ENCODE measurements at regions not wholly inside any gene's neighbourhood (a gene's known extent, or its start where the extent isn't known, plus 50 kb on each side); places are given as distances from the start of the nearest gene placed in this dataset.
A peak's percentile ranks its signal among the peaks of the same experiment; 100 is the strongest.

DNA sequence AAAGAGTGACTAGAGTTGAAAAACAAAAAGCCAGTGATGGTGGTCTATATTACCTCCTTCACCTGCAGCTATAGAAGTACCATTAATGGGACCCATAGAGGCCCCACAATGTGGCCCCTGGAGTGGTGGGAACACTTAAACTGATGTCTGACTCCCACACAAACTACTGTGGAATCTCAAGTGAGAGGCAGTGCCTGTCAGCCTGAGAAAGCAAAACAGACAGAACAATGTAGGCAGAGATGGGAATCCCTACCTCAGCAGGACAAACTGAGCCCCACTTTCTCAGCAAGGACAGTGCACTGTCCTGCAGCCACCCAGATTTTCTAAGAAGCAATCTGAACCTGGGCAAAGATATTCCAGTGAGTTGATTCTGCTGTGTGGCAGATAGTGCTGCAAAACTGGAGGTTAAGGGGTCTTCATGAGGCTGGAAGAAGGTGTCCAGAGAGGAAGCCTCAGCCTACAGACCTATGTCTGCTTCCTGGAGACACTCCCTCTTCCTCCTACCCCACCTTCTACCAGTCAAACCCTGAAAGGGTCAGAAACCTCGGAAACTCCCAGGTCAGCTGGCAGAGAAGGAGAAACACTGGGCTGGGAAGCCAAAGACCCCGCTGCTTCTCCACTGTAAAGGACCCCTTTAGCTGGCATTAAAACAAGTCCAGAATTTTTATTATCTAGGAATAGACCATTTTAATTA lies 228.7 kb downstream of the C1orf94 start:
- no peak for FAIRE-seq
- H3K36me3 ChIP-seq (ENCODE audit: control insufficient read depth, insufficient read depth, low read length) = no peaks in the 10 kb centered on the region
- no peak for TF ChIP-seq CTCF (IDR thresholded peaks at IDR 0.05; ENCODE audit: insufficient read depth, low read length, severe bottlenecking)
- DNase-seq (ENCODE audit: low read depth) = no peak
- no peak overlapping the region for H3K4me3 ChIP-seq (ENCODE audit: low read depth, low read length)
- no peaks in the 10 kb centered on the region for H3K27me3 ChIP-seq (ENCODE audit: control insufficient read depth, insufficient read depth, low read length)

DNA sequence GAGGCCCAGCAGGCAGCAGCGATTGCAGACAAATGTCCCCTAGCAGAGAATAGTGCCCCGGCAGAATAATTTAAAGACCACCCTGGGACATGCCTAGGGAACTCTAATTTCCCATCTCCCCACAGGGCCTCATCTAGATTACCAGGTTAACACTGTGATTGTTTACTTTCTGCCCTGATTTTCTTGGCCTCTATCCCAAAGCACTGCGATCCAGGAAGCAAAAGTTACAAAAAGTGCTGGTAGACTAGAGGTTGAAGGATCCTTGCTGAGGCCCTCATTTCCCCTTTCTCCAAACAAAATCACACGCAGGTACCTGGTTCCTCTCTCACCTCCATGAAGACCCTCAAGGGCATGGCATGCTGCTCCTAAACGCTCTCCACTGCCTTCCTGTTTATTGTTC lies 229.7 kb downstream of the C1orf94 start:
- no peak for TF ChIP-seq CTCF (IDR thresholded peaks at IDR 0.05; ENCODE audit: insufficient read depth, low read length, severe bottlenecking)
- no peaks in the 10 kb centered on the region for H3K36me3 ChIP-seq (ENCODE audit: control insufficient read depth, insufficient read depth, low read length)
- no peak for DNase-seq (ENCODE audit: low read depth)
- H3K4me3 ChIP-seq (ENCODE audit: low read depth, low read length) = no peak overlapping the region
- H3K27me3 ChIP-seq (ENCODE audit: control insufficient read depth, insufficient read depth, low read length) = no peaks in the 10 kb centered on the region
- no peak for FAIRE-seq

DNA sequence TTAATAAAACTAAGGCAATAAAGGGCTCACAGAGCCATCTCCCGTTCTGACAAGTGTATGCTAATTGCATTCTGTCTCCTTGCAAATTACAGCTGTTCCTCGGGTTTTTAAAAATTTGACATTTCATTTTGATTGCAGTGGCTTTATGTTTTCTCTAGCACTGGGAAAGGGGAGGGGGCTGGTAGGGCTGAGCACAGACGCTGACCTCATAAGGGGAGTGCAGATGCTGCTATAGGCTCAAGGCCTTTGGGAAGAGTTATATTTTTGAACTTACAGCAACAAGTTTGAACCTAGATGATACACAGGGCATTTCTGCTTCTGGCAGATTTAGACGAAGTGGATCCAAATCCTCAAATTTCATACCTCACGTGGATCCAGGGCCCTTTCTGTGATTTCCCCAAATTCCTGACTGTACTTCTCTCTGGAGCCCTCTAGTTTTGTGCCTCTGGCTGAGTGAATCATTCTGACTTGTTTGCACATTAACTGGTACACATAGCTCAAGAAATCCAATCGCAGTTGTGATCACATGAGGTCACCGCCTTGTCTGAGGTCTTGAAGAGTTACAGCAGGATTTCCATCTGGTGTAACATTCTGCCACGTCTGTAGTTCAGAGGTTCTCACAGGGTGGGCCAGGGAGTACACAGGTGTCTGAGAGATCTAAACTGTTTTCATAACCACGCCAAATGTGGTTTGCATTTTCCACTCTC lies 230.3 kb downstream of the C1orf94 start:
- FAIRE-seq (no peak), DNase-seq (ENCODE audit: low read depth) (peak; percentile 34)
- H3K27me3 ChIP-seq (ENCODE audit: control insufficient read depth, insufficient read depth, low read length) = no peaks in the 10 kb centered on the region
- no peak overlapping the region for H3K4me3 ChIP-seq (ENCODE audit: low read depth, low read length)
- TF ChIP-seq CTCF (IDR thresholded peaks at IDR 0.05; ENCODE audit: insufficient read depth, low read length, severe bottlenecking) = no peak
- no peaks in the 10 kb centered on the region for H3K36me3 ChIP-seq (ENCODE audit: control insufficient read depth, insufficient read depth, low read length)

DNA sequence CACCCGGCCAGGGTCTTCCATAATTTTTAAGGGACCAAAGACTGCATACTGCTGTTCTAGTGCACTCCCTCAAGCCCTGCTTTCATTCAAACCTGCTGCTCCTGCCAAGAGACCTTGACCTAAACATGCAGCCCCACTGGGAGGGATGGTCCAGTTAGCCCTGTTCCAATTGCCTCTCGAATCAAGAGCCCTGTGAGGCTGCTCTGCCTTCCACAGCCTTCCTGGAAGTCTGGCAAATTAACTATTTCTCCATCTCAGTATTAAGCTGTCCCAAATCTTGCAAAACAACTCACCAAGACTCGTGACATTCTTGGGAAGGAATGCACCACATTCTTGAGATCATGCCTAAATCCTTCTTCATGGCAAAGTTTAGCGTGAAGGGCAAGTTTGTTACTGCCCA lies 231.3 kb downstream of the C1orf94 start:
- no peak for FAIRE-seq
- no peak for TF ChIP-seq CTCF (IDR thresholded peaks at IDR 0.05; ENCODE audit: insufficient read depth, low read length, severe bottlenecking)
- Histone ChIP-seq H3K36me3 (ENCODE audit: control insufficient read depth, insufficient read depth, low read length) (no peaks in the 10 kb centered on the region), H3K4me3 (ENCODE audit: low read depth, low read length) (no peak overlapping the region), H3K27me3 (ENCODE audit: control insufficient read depth, insufficient read depth, low read length) (no peaks in the 10 kb centered on the region)
- DNase-seq (ENCODE audit: low read depth) = no peak

GRCh38 chr1:34409689-34410229 lies 233.1 kb downstream of the C1orf94 start:
- H3K4me3 ChIP-seq (ENCODE audit: low read depth, low read length) = no peak overlapping the region
- no peak for FAIRE-seq
- H3K36me3 ChIP-seq (ENCODE audit: control insufficient read depth, insufficient read depth, low read length) = no peaks in the 10 kb centered on the region
- no peaks in the 10 kb centered on the region for H3K27me3 ChIP-seq (ENCODE audit: control insufficient read depth, insufficient read depth, low read length)
- TF ChIP-seq CTCF (IDR thresholded peaks at IDR 0.05; ENCODE audit: insufficient read depth, low read length, severe bottlenecking) = no peak
- no peak for DNase-seq (ENCODE audit: low read depth)

All from bronchial epithelial cell (primary cell).